GM12878 (cell line): ENCODE measurements at regions not wholly inside any gene's neighbourhood (a gene's known extent, or its start where the extent isn't known, plus 50 kb on each side); places are given as distances from the start of the nearest gene placed in this dataset.

Source experiments
- ATAC-seq: fragments of 200-7000 bp; cut with Tn5 transposase; 3 replicates; pipeline ENCODE4 v1.9.1; 2020; ENCODE audit warnings: mild to moderate bottlenecking, moderate library complexity
- BruUV-seq: library from RNA; stranded (reverse); fragments of 400-500 nt; replicated peaks from 2 replicates; lab custom pipeline; 2021; lab: Mats Ljungman, UMichigan
- CTCF ChIA-PET: fragments of 300-600 bp; sonication (Branson Sonifier 250); formaldehyde crosslinking; extraction: SDS; loops from one replicate; lab custom pipeline; 2021; ENCODE audit warnings: inconsistent platforms; lab: Yijun Ruan, JAX
- POLR2A ChIA-PET: fragments of 350-600 bp; formaldehyde crosslinking; extraction: SDS; loops from one replicate; lab custom pipeline; 2021; ENCODE audit warnings: inconsistent platforms; lab: Charles Lee
- RAD21 ChIA-PET: fragments of 300-600 bp; sonication (Branson Sonifier 250); formaldehyde crosslinking; loops from one replicate; lab custom pipeline; 2023; ENCODE audit warnings: antibody characterized with exemption; ENCODE audit not compliant: unreplicated experiment; lab: Charles Lee
- SMC1A ChIA-PET: fragments of 300-600 bp; sonication (Branson Sonifier 250); formaldehyde crosslinking; loops from one replicate; lab custom pipeline; 2023; ENCODE audit not compliant: unreplicated experiment, uncharacterized antibody; lab: Charles Lee
- DNase-seq: peaks from one replicate; pipeline ENCODE4 v3.0.0-alpha.2; 2011; ENCODE audit warnings: low read depth, low spot score
- FAIRE-seq: peaks from 3 replicates; lab custom pipeline; 2011; peaks lifted over from hg19 to GRCh38; lab: Jason Lieb, UNC
- H2AFZ ChIP-seq: 2 replicates; pipeline ENCODE4 v1.6.0; 2011; ENCODE audit warnings: low read depth, low read length, control low read depth; ENCODE audit not compliant: control insufficient read depth
- H3K27ac ChIP-seq: 2 replicates; pipeline ENCODE4 v1.5.1; 2011; ENCODE audit warnings: control low read depth; ENCODE audit not compliant: control insufficient read depth, insufficient read depth
- H3K27me3 ChIP-seq, 2 experiments: replicated peaks in 1 of 2; 2 replicates each; pipeline versions ENCODE4 v1.6.0 to v1.6.1; 2011; ENCODE audit warnings: low read length in 1 of 2; ENCODE audit not compliant: control insufficient read depth in 2 of 2, insufficient read depth in 2 of 2
- H3K36me3 ChIP-seq, 2 experiments: 2 replicates each; pipeline ENCODE4 v1.5.1; 2011; ENCODE audit warnings: low read length in 1 of 2; ENCODE audit not compliant: control insufficient read depth in 2 of 2, insufficient read depth in 2 of 2
- H3K4me1 ChIP-seq: 2 replicates; pipeline ENCODE4 v1.6.1; 2011; ENCODE audit warnings: mild to moderate bottlenecking, low read length, moderate library complexity, mixed read lengths; ENCODE audit not compliant: control insufficient read depth, insufficient read depth
- H3K4me2 ChIP-seq: 2 replicates; pipeline ENCODE4 v1.6.0; 2011; ENCODE audit warnings: control low read depth; ENCODE audit not compliant: control insufficient read depth, insufficient read depth
- H3K4me3 ChIP-seq: fragments of 200-600 bp; sonication (generic); 2 replicates; pipeline ENCODE4 v1.5.1; 2016
- H3K79me2 ChIP-seq: 2 replicates; pipeline ENCODE4 v1.6.0; 2011; ENCODE audit warnings: low read length; ENCODE audit not compliant: control insufficient read depth, insufficient read depth
- H3K9ac ChIP-seq: 2 replicates; pipeline ENCODE4 v1.8.0; 2011; ENCODE audit warnings: low read length, control low read depth, mixed read lengths; ENCODE audit not compliant: control insufficient read depth, insufficient read depth
- H3K9me3 ChIP-seq: replicated peaks from 3 replicates; pipeline ENCODE4 v1.5.1; 2011; ENCODE audit warnings: mild to moderate bottlenecking, low read length; ENCODE audit not compliant: control insufficient read depth, insufficient read depth
- H4K20me1 ChIP-seq: 2 replicates; pipeline ENCODE4 v1.6.0; 2011; ENCODE audit not compliant: control insufficient read depth, insufficient read depth
- EP300 ChIP-seq, 2 experiments: fragments of 150-350 bp in 1 of 2; IDR thresholded peaks; 2 replicates each; pipeline ENCODE4 v1.6.1; 2011 to 2012; ENCODE audit warnings: low read depth in 2 of 2, low read length in 2 of 2, borderline replicate concordance in 1 of 2, improper control_type of control experiment in 1 of 2, inconsistent platforms in 1 of 2; ENCODE audit not compliant: control insufficient read depth in 1 of 2
- HDGF ChIP-seq: fragments of 450-650 bp; IDR thresholded peaks from 2 replicates; pipeline ENCODE4 v1.6.1; 2016; ENCODE audit warnings: antibody characterized with exemption
- KAT2A ChIP-seq: conservative IDR thresholded peaks from 2 replicates; pipeline ENCODE4 v1.6.1; 2011; ENCODE audit warnings: low read depth, low read length; ENCODE audit not compliant: control insufficient read depth
- KLF5 ChIP-seq: fragments of 450-650 bp; IDR thresholded peaks from 2 replicates; pipeline ENCODE4 v1.6.1; 2014; ENCODE audit warnings: mild to moderate bottlenecking; ENCODE audit not compliant: partially characterized antibody
- RBBP5 ChIP-seq: fragments of 200-600 bp; sonication (generic); conservative IDR thresholded peaks from 2 replicates; pipeline ENCODE4 v1.6.1; 2016
- RFX5 ChIP-seq: IDR thresholded peaks from 2 replicates; pipeline ENCODE4 v1.6.1; 2011; ENCODE audit warnings: low read depth, low read length, improper control_type of control experiment
- TCF12 ChIP-seq: IDR thresholded peaks from 2 replicates; pipeline ENCODE4 v1.6.1; 2011; ENCODE audit warnings: low read depth, mild to moderate bottlenecking, low read length
- TCF3 ChIP-seq: IDR thresholded peaks from 2 replicates; pipeline ENCODE4 v1.6.1; 2012; ENCODE audit warnings: low read depth, mild to moderate bottlenecking, low read length, borderline replicate concordance; ENCODE audit not compliant: insufficient read depth
- ZNF24 ChIP-seq: fragments of 450-650 bp; IDR thresholded peaks from 2 replicates; pipeline ENCODE4 v1.6.1; 2017; ENCODE audit warnings: antibody characterized with exemption, mild to moderate bottlenecking
- WGBS: methylation state at CpG from one replicate; pipeline ENCODE4 v1.1.6; 2016; ENCODE audit warnings: low lambda C conversion rate; ENCODE audit not compliant: insufficient replicate concordance, insufficient coverage; ENCODE audit errors: missing lambda C conversion rate; 5-methylcytosine and 5-hydroxymethylcytosine counted together
- in situ Hi-C: fragments of 300-500 bp; cut with MboI; formaldehyde crosslinking; loops from 9 replicates; pipeline ENCODE4 v1.14.3; 2018; ENCODE audit warnings: mixed read lengths
- intact Hi-C: fragments of 100-400 bp; cut with micrococcal nuclease; formaldehyde crosslinking; loops from one replicate; pipeline ENCODE4 v1.14.2; 2022; ENCODE audit not compliant: unreplicated experiment
- TF ChIP-seq, protein P1 (sequence below): fragments of 450-650 bp; IDR thresholded peaks from 2 replicates; pipeline ENCODE4 v1.6.1; 2018; ENCODE audit warnings: mild to moderate bottlenecking, low read depth, moderate library complexity; ENCODE audit not compliant: partially characterized antibody
- TF ChIP-seq, protein P2 (sequence below): IDR thresholded peaks from 2 replicates; pipeline ENCODE4 v1.6.1; 2012; ENCODE audit warnings: low read depth, low read length, improper control_type of control experiment
- TF ChIP-seq, protein P3 (sequence below): IDR thresholded peaks from 2 replicates; pipeline ENCODE4 v1.6.1; 2012; ENCODE audit warnings: mild to moderate bottlenecking, low read depth, low read length

DNA sequence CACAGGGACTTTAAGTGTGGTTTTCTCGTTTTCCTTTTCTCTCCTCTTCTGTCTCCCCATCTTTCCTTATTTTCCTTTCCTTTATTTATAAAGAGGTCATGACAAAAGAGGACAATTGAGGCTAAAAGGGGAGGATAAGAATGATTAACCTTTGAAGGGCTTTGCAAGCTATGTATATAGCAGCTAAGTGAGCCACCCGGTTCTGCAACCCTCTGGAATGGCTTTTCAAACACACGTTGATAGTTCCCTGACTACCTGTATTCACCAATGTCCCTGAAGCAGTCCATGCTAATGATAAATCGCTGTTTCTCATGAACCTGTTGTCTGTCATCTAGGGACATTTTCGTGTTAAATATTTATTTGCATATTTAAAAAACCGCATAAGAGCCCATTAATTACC is 124.4 kb upstream of the RALGAPA2 start (continued):
- TF ChIP-seq, protein P1, sequence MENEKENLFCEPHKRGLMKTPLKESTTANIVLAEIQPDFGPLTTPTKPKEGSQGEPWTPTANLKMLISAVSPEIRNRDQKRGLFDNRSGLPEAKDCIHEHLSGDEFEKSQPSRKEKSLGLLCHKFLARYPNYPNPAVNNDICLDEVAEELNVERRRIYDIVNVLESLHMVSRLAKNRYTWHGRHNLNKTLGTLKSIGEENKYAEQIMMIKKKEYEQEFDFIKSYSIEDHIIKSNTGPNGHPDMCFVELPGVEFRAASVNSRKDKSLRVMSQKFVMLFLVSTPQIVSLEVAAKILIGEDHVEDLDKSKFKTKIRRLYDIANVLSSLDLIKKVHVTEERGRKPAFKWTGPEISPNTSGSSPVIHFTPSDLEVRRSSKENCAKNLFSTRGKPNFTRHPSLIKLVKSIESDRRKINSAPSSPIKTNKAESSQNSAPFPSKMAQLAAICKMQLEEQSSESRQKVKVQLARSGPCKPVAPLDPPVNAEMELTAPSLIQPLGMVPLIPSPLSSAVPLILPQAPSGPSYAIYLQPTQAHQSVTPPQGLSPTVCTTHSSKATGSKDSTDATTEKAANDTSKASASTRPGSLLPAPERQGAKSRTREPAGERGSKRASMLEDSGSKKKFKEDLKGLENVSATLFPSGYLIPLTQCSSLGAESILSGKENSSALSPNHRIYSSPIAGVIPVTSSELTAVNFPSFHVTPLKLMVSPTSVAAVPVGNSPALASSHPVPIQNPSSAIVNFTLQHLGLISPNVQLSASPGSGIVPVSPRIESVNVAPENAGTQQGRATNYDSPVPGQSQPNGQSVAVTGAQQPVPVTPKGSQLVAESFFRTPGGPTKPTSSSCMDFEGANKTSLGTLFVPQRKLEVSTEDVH, result no peak
- TF ChIP-seq, protein P2, sequence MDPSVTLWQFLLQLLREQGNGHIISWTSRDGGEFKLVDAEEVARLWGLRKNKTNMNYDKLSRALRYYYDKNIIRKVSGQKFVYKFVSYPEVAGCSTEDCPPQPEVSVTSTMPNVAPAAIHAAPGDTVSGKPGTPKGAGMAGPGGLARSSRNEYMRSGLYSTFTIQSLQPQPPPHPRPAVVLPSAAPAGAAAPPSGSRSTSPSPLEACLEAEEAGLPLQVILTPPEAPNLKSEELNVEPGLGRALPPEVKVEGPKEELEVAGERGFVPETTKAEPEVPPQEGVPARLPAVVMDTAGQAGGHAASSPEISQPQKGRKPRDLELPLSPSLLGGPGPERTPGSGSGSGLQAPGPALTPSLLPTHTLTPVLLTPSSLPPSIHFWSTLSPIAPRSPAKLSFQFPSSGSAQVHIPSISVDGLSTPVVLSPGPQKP, result no peak
- no peak for TF ChIP-seq EP300 (IDR thresholded peaks at IDR 0.05; ENCODE audit: borderline replicate concordance in 1 of 2, control insufficient read depth in 1 of 2, low read depth in 2 of 2, low read length in 2 of 2)
- TF ChIP-seq RFX5, result no peak
- no peak for TF ChIP-seq HDGF
- TF ChIP-seq KAT2A, result no peak
- TF ChIP-seq ZNF24, result no peak

DNA sequence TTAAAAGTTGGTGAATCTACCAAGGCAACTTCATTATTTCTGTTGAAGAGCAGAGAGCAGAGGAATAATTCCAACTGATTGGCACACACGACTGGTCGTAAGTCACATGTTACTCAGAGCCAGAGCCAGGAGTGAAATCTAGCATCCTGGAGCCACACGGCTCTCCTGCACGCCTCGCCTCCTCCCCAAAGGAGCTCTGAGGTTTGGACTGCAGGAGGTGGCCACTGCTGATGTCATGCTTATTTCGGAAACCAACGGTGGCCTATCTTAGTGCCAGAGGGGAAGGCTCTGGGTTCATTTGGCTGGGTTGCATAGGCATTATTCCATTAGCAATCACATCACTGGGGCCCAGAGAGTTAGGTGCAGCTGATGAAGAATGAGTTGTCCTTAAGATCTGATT is 123.5 kb upstream of the RALGAPA2 start:
- DNase-seq (no peak), FAIRE-seq (no peak), ATAC-seq (no peak)
- BruUV-seq, result no TSS peak
- no peaks in the 10 kb centered on the region for H4K20me1 ChIP-seq
- H2AFZ ChIP-seq, result no peak overlapping the region
- CTCF ChIA-PET, result interaction anchor here (0.7 to 3.3 kb wide), 7 partner anchors 10 to 669 kb away, joined by 3 to 12 read pairs (median 8); no protein-coding TSS in a partner anchor
- SMC1A ChIA-PET, result interaction anchor here (0.9 to 2.5 kb wide), 3 partner anchors 22 to 170 kb away, joined by 3 to 7 read pairs (median 3); no protein-coding TSS in a partner anchor
- no peak overlapping the region for H3K27ac ChIP-seq
- POLR2A ChIA-PET, result no interaction called here
- peaks cover 0 to 2% of the 10 kb centered on the region in 2 experiments; a peak in 2 of 4 replicates for H3K27me3 ChIP-seq
- no peaks in the 10 kb centered on the region for H3K36me3 ChIP-seq
- H3K9ac ChIP-seq, result no peak overlapping the region
- H3K9me3 ChIP-seq, result no peaks in the 10 kb centered on the region
- RAD21 ChIA-PET, result no interaction called here
- H3K4me2 ChIP-seq, result no peak overlapping the region
- WGBS, result 21% methylated on average over 7 of the region's 7 CpGs
- no peaks in the 10 kb centered on the region for H3K4me1 ChIP-seq
- intact Hi-C loops, result loop anchor here (2.0 kb wide), 1 partner anchor 669 kb away; no protein-coding TSS in a partner anchor
- H3K79me2 ChIP-seq, result no peaks in the 10 kb centered on the region
- in situ Hi-C loops, result no loop called here
- no peak overlapping the region for H3K4me3 ChIP-seq
- TF ChIP-seq TCF12 (no peak), RBBP5 (no peak), KLF5 (no peak), TCF3 (no peak)
- TF ChIP-seq, protein P3, sequence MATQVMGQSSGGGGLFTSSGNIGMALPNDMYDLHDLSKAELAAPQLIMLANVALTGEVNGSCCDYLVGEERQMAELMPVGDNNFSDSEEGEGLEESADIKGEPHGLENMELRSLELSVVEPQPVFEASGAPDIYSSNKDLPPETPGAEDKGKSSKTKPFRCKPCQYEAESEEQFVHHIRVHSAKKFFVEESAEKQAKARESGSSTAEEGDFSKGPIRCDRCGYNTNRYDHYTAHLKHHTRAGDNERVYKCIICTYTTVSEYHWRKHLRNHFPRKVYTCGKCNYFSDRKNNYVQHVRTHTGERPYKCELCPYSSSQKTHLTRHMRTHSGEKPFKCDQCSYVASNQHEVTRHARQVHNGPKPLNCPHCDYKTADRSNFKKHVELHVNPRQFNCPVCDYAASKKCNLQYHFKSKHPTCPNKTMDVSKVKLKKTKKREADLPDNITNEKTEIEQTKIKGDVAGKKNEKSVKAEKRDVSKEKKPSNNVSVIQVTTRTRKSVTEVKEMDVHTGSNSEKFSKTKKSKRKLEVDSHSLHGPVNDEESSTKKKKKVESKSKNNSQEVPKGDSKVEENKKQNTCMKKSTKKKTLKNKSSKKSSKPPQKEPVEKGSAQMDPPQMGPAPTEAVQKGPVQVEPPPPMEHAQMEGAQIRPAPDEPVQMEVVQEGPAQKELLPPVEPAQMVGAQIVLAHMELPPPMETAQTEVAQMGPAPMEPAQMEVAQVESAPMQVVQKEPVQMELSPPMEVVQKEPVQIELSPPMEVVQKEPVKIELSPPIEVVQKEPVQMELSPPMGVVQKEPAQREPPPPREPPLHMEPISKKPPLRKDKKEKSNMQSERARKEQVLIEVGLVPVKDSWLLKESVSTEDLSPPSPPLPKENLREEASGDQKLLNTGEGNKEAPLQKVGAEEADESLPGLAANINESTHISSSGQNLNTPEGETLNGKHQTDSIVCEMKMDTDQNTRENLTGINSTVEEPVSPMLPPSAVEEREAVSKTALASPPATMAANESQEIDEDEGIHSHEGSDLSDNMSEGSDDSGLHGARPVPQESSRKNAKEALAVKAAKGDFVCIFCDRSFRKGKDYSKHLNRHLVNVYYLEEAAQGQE, result no peak
